IMR-90 (cell line): ENCODE measurements at regions not wholly inside any gene's neighbourhood (a gene's known extent, or its start where the extent isn't known, plus 50 kb on each side); places are given as distances from the start of the nearest gene placed in this dataset.
"Not testable (repeated sequence)": the region's sequence is repeated elsewhere in the genome, so short reads cannot be mapped to it uniquely, and the experiment has no call there.

Experiments used
- ATAC-seq: fragments of 200-7000 bp; cut with Tn5 transposase; 2 replicates; pipeline ENCODE4 v1.9.1; 2020; ENCODE audit warnings: low read depth, mild to moderate bottlenecking, moderate library complexity
- BruUV-seq: library from RNA; stranded (reverse); fragments of 400-500 nt; replicated peaks from 2 replicates; lab custom pipeline; 2021; lab: Mats Ljungman, UMichigan
- CTCF ChIA-PET: fragments of 300-600 bp; formaldehyde crosslinking; extraction: SDS; loops from one replicate; lab custom pipeline; 2021; ENCODE audit warnings: antibody characterized with exemption; lab: Yijun Ruan, JAX
- POLR2A ChIA-PET: fragments of 300-600 bp; sonication (Branson Sonifier 250); formaldehyde crosslinking; loops from one replicate; lab custom pipeline; 2022; ENCODE audit warnings: antibody characterized with exemption; ENCODE audit not compliant: unreplicated experiment; lab: Charles Lee
- DNase-seq: peaks from one replicate; pipeline ENCODE4 v3.0.0; 2013
- H2AFZ ChIP-seq: replicated peaks from 2 replicates; pipeline ENCODE3; 2013; ENCODE audit warnings: low read length, mild to moderate bottlenecking; ENCODE audit not compliant: poor library complexity
- H2AK5ac ChIP-seq: 2 replicates; pipeline ENCODE4 v1.6.1; 2013; ENCODE audit warnings: low read depth, low read length, inconsistent platforms
- H2AK9ac ChIP-seq: replicated peaks from 2 replicates; pipeline ENCODE3; 2013; ENCODE audit warnings: mild to moderate bottlenecking, low read depth, low read length, moderate library complexity; ENCODE audit not compliant: poor library complexity
- H2BK120ac ChIP-seq: 2 replicates; pipeline ENCODE4 v1.6.1; 2013; ENCODE audit warnings: low read depth, low read length, inconsistent platforms
- H2BK15ac ChIP-seq: 3 replicates; pipeline ENCODE4 v1.6.1; 2013; ENCODE audit warnings: low read depth, low read length, inconsistent platforms
- H2BK20ac ChIP-seq: 2 replicates; pipeline ENCODE4 v1.6.1; 2013; ENCODE audit warnings: low read depth, mild to moderate bottlenecking, inconsistent platforms, low read length, moderate library complexity
- H2BK5ac ChIP-seq: 2 replicates; pipeline ENCODE4 v1.6.1; 2013; ENCODE audit warnings: mild to moderate bottlenecking, low read depth, low read length, inconsistent platforms; ENCODE audit not compliant: poor library complexity, severe bottlenecking
- H3K14ac ChIP-seq: replicated peaks from 2 replicates; pipeline ENCODE4 v1.6.1; 2013; ENCODE audit warnings: low read depth, low read length, inconsistent platforms
- H3K18ac ChIP-seq: 2 replicates; pipeline ENCODE4 v1.6.1; 2013; ENCODE audit warnings: low read depth, low read length, control low read depth
- H3K23ac ChIP-seq: 2 replicates; pipeline ENCODE4 v1.6.1; 2013; ENCODE audit warnings: low read depth, low read length, inconsistent platforms
- H3K27ac ChIP-seq: 2 replicates; pipeline ENCODE4 v1.5.1; 2013; ENCODE audit warnings: mild to moderate bottlenecking, control low read depth, low read length; ENCODE audit not compliant: insufficient read depth
- H3K27me3 ChIP-seq: 2 replicates; pipeline ENCODE4 v1.6.1; 2013; ENCODE audit warnings: low read length; ENCODE audit not compliant: control insufficient read depth, insufficient read depth
- H3K36me3 ChIP-seq: 2 replicates; pipeline ENCODE4 v1.6.1; 2013; ENCODE audit warnings: low read length, mixed read lengths; ENCODE audit not compliant: control insufficient read depth, insufficient read depth
- H3K4ac ChIP-seq: 2 replicates; pipeline ENCODE4 v1.6.1; 2013; ENCODE audit warnings: low read depth, low read length, inconsistent platforms
- H3K4me1 ChIP-seq: 2 replicates; pipeline ENCODE4 v1.6.1; 2013; ENCODE audit warnings: low read length, mixed read lengths; ENCODE audit not compliant: control insufficient read depth, insufficient read depth
- H3K4me2 ChIP-seq: 2 replicates; pipeline ENCODE4 v1.6.1; 2013; ENCODE audit warnings: low read depth, mild to moderate bottlenecking, control low read depth, low read length, moderate library complexity
- H3K4me3 ChIP-seq: 2 replicates; pipeline ENCODE4 v1.5.1; 2013; ENCODE audit warnings: low read depth, mild to moderate bottlenecking, control low read depth, low read length, moderate library complexity; ENCODE audit not compliant: insufficient read depth
- H3K56ac ChIP-seq: 2 replicates; pipeline ENCODE4 v1.6.1; 2013; ENCODE audit warnings: low read length, inconsistent platforms; ENCODE audit not compliant: insufficient read depth; ENCODE audit errors: extremely low read depth
- H3K79me1 ChIP-seq, 2 experiments: 2 replicates each; pipeline ENCODE4 v1.6.1; 2013; ENCODE audit warnings: low read length in 2 of 2, inconsistent platforms in 1 of 2, low read depth in 1 of 2
- H3K9ac ChIP-seq: 2 replicates; pipeline ENCODE4 v1.6.1; 2013; ENCODE audit warnings: low read depth, low read length, control low read depth
- H3K9me1 ChIP-seq: 2 replicates; pipeline ENCODE4 v1.6.1; 2013; ENCODE audit warnings: low read length, inconsistent platforms; ENCODE audit not compliant: insufficient read depth
- H3K9me3 ChIP-seq: 2 replicates; pipeline ENCODE4 v1.6.1; 2013; ENCODE audit warnings: low read length; ENCODE audit not compliant: control insufficient read depth, insufficient read depth
- H4K20me1 ChIP-seq: 2 replicates; pipeline ENCODE4 v1.6.1; 2013; ENCODE audit warnings: low read length, inconsistent platforms; ENCODE audit not compliant: insufficient read depth
- H4K5ac ChIP-seq: 2 replicates; pipeline ENCODE4 v1.6.1; 2013; ENCODE audit warnings: mild to moderate bottlenecking, low read depth, low read length, control low read depth
- H4K8ac ChIP-seq, 2 experiments: 2 replicates each; pipeline ENCODE4 v1.6.1; 2013; ENCODE audit warnings: low read depth in 2 of 2, low read length in 2 of 2, control low read depth in 1 of 2, inconsistent platforms in 1 of 2
- H4K91ac ChIP-seq: 2 replicates; pipeline ENCODE4 v1.6.1; 2013; ENCODE audit warnings: low read depth, low read length, inconsistent platforms; ENCODE audit not compliant: insufficient read depth
- BHLHE40 ChIP-seq: fragments of 150-350 bp; IDR thresholded peaks from 2 replicates; pipeline ENCODE4 v1.6.1; 2016; ENCODE audit warnings: mild to moderate bottlenecking, low read depth, low read length
- CEBPB ChIP-seq: IDR thresholded peaks from 2 replicates; pipeline ENCODE4 v1.6.1; 2012; ENCODE audit warnings: low read depth, low read length, improper control_type of control experiment
- MAFK ChIP-seq: IDR thresholded peaks from 2 replicates; pipeline ENCODE4 v1.6.1; 2012; ENCODE audit warnings: low read depth, low read length, improper control_type of control experiment
- POLR2A ChIP-seq: IDR thresholded peaks from 2 replicates; pipeline ENCODE4 v1.6.1; 2012; ENCODE audit warnings: mild to moderate bottlenecking, low read depth, low read length
- RAD21 ChIP-seq: IDR thresholded peaks from 2 replicates; pipeline ENCODE4 v1.6.1; 2012; ENCODE audit warnings: low read length, improper control_type of control experiment
- SMC3 ChIP-seq: fragments of 150-350 bp; IDR thresholded peaks from 2 replicates; pipeline ENCODE4 v1.6.1; 2016; ENCODE audit warnings: low read depth, mild to moderate bottlenecking, antibody characterized with exemption, low read length, moderate library complexity
- WGBS, 2 experiments: methylation state at CpG; one replicate each; pipeline versions ENCODE4 v1.1.5 to v1.1.7; 2013; ENCODE audit warnings: missing lambda C conversion rate in 2 of 2; ENCODE audit not compliant: insufficient read length in 1 of 2; ENCODE audit errors: extremely low coverage in 2 of 2; 5-methylcytosine and 5-hydroxymethylcytosine counted together
- dilution Hi-C: fragments of 300-500 bp; cut with HindIII; formaldehyde crosslinking; loops from one replicate; pipeline ENCODE4 v1.14.3; 2018; ENCODE audit warnings: low sequenced_read_pairs; ENCODE audit not compliant: unreplicated experiment
- in situ Hi-C: fragments of 300-500 bp; cut with MboI; formaldehyde crosslinking; loops from 3 replicates; pipeline ENCODE4 v1.14.3; 2019; ENCODE audit warnings: low sequenced_read_pairs, inconsistent platforms, mixed read lengths
- intact Hi-C: fragments of 100-400 bp; cut with micrococcal nuclease; formaldehyde crosslinking; loops from 2 replicates; pipeline ENCODE4 v1.10.0; 2022
- TF ChIP-seq, protein P1 (sequence below): fragments of 150-350 bp; IDR thresholded peaks from 2 replicates; pipeline ENCODE4 v1.6.1; 2017; ENCODE audit warnings: mild to moderate bottlenecking, antibody characterized with exemption, low read length, low read depth
- TF ChIP-seq, protein P2 (sequence below): fragments of 150-350 bp; IDR thresholded peaks from 2 replicates; pipeline ENCODE4 v1.6.1; 2016; ENCODE audit warnings: low read depth, mild to moderate bottlenecking, low read length, moderate library complexity, borderline replicate concordance

DNA sequence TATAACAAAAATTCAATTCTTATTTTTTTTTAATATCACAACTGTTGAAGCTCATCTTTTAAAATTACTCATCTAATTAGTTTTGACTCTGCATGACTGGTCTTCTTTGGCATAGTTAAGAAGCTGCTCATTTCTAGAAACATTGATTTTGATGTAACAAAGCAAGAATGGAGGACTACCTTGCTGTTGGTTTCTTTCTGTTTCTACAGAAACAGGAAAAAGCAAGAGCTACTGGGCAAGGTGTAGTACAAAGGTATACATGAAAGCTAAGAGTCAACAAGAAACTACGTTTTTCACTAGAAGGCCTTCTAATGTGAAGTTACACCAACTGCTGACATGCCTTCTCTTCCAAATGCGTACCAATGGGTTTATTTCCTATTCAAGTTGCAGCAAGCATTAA lies 90.6 kb upstream of the SYT4 start:
- Histone ChIP-seq H4K8ac (no peak overlapping the region), H3K14ac (no peak overlapping the region), H3K4me2 (no peak overlapping the region), H2BK120ac (no peak overlapping the region), H3K27ac (no peak overlapping the region), H3K18ac (no peak overlapping the region), H3K79me1 (no peaks in the 10 kb centered on the region), H4K20me1 (no peaks in the 10 kb centered on the region), H3K4me3 (no peak overlapping the region), H4K91ac (no peak overlapping the region), H2AK5ac (no peak overlapping the region), H4K5ac (no peak overlapping the region), H3K9ac (no peak overlapping the region), H3K23ac (no peak overlapping the region), H3K9me1 (no peaks in the 10 kb centered on the region), H2AK9ac (no peak overlapping the region), H3K4ac (no peak overlapping the region), H2BK15ac (no peak overlapping the region), H2BK20ac (no peak overlapping the region), H2BK5ac (no peak overlapping the region), H3K9me3 (peaks cover 6% of the 10 kb centered on the region), H3K36me3 (no peaks in the 10 kb centered on the region), H3K56ac (no peak overlapping the region), H3K27me3 (no peaks in the 10 kb centered on the region), H2AFZ (no peak overlapping the region), H3K4me1 (no peaks in the 10 kb centered on the region)
- no peak for ATAC-seq
- ChIA-PET POLR2A (no interaction called here), CTCF (no interaction called here)
- BruUV-seq, result no TSS peak
- WGBS, 2 experiments, result no CpG with 5 or more reads among the region's 2 CpGs
- intact Hi-C loops (no loop called here), in situ Hi-C loops (no loop called here), dilution Hi-C loops (no loop called here)
- no peak for DNase-seq
- TF ChIP-seq SMC3 (no peak), CEBPB (no peak), RAD21 (no peak), BHLHE40 (no peak), MAFK (no peak), POLR2A (no peak)
- TF ChIP-seq, protein P1, sequence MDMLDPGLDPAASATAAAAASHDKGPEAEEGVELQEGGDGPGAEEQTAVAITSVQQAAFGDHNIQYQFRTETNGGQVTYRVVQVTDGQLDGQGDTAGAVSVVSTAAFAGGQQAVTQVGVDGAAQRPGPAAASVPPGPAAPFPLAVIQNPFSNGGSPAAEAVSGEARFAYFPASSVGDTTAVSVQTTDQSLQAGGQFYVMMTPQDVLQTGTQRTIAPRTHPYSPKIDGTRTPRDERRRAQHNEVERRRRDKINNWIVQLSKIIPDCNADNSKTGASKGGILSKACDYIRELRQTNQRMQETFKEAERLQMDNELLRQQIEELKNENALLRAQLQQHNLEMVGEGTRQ, result no peak
- TF ChIP-seq, protein P2, sequence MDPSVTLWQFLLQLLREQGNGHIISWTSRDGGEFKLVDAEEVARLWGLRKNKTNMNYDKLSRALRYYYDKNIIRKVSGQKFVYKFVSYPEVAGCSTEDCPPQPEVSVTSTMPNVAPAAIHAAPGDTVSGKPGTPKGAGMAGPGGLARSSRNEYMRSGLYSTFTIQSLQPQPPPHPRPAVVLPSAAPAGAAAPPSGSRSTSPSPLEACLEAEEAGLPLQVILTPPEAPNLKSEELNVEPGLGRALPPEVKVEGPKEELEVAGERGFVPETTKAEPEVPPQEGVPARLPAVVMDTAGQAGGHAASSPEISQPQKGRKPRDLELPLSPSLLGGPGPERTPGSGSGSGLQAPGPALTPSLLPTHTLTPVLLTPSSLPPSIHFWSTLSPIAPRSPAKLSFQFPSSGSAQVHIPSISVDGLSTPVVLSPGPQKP, result no peak

DNA sequence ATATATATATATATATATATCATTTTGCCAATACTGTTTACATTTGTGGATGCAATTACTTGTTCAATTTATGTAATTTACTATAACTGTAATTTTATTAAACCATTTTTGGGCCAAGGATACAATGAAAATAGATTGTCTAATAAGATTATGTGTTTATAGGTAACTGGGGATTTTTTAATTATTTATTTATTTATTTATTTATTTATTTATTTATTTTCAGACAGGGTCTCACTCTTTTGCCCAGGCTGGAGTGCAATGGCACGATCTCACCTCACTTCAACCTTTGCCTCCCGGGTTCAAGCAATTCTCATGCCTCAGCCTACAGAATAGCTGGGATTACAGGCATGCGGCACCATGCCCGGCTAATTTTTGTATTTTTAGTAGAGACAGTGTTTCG lies 92.0 kb upstream of the SYT4 start:
- intact Hi-C loops, H2AFZ ChIP-seq, H3K27me3 ChIP-seq, H3K56ac ChIP-seq, H3K9me1 ChIP-seq, H2AK5ac ChIP-seq, DNase-seq, CTCF ChIA-PET, H2BK15ac ChIP-seq, H4K91ac ChIP-seq, H3K23ac ChIP-seq, H3K79me1 ChIP-seq, H3K4me2 ChIP-seq, H3K14ac ChIP-seq, H2BK5ac ChIP-seq, H3K18ac ChIP-seq, H2BK20ac ChIP-seq, in situ Hi-C loops, H3K27ac ChIP-seq, H3K4me1 ChIP-seq, H4K8ac ChIP-seq, POLR2A ChIA-PET, ATAC-seq, H4K20me1 ChIP-seq, H3K9ac ChIP-seq, H3K4ac ChIP-seq, H4K5ac ChIP-seq, H3K36me3 ChIP-seq, H2AK9ac ChIP-seq, BruUV-seq, H3K9me3 ChIP-seq, H3K4me3 ChIP-seq, H2BK120ac ChIP-seq, dilution Hi-C loops: not testable (repeated sequence)
- no CpG with 5 or more reads among the region's 5 CpGs for WGBS, 2 experiments
